Stimulated activated CD4-positive, alpha-beta T cell treated with anti-CD3 and anti-CD28 coated beads, Interleukin-4, amount 100 ng/mL, for 1 hour (primary cell): ENCODE measurements at regions not wholly inside any gene's neighbourhood (a gene's known extent, or its start where the extent isn't known, plus 50 kb on each side); places are given as distances from the start of the nearest gene placed in this dataset.
A peak's percentile ranks its signal among the peaks of the same experiment; 100 is the strongest.

Experiments used
- DNase-seq: peaks from one replicate; pipeline ENCODE4 v3.0.0-alpha.2; 2020

DNA sequence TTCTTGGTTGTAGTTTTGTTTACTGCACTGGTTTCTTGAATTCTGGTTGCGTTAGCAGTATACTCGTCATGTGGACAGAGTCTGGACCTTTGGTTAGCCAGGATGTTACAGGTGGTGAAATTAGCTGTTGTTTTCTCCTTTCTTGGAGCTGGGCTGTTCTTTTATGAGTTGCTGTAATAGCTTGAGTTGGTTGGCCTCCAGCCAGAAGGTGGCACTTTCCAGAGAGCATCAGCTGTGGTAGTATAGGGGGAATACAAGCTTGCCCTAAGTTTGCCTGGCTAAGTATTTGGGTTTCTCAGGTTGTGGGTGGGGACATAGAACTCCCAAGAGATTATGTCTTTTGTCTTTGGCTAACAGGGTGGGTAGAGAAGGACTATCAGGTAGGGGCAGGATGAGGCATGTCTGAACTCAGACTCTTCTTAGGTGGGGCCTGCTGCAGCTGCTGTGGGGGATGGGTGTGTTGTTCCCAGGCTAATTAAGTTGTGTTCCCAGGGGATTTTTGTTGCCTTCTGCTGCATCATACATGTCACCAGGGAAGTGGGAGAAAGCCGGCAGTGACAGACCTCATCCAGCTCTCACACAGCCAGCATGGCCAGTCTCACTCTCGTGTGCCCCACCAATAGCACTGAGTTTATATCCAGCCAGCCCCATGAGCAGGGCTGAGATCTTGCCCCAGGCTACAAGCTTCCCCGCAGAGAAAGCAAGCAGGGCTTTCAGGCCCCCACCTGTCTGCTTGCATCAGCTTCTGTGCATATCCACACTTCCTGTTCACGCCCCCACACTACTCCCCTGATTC is 246.7 kb upstream of the TPK1 start:
- no peak for DNase-seq

GRCh38 chr7:145065473-145065872 is 229.6 kb upstream of the TPK1 start:
- no peak for DNase-seq

- DNase-seq = no peak
These were observed 228.3 kb upstream of the TPK1 start for GRCh38 chr7:145064114-145064513.

GRCh38 chr7:145053781-145054180 is 217.9 kb upstream of the TPK1 start:
- DNase-seq = no peak

DNA sequence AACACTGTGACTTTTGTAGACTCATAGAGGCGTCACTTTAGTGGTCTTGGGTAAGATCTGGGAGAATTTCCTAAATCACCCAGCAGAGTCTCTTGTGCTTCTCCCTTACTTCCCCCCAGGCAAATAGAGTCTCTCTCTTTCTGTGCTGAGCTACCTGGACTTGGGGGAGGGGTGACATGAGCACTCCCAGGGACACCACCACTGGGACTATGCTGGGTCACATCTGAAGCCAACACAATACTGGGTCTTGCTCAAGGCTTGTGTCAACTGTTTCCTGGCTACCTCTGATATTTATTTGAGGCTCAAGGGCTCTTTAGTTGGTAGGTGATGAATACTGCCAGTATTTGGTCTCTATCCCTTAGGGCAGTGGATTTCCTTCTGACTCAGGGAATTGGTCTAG is 214.6 kb upstream of the TPK1 start:
- no peak for DNase-seq

GRCh38 chr7:145036604-145037405 is 201.0 kb upstream of the TPK1 start:
- peak; percentile 24 for DNase-seq

GRCh38 chr7:145031162-145031561 is 195.3 kb upstream of the TPK1 start:
- DNase-seq = no peak

DNA sequence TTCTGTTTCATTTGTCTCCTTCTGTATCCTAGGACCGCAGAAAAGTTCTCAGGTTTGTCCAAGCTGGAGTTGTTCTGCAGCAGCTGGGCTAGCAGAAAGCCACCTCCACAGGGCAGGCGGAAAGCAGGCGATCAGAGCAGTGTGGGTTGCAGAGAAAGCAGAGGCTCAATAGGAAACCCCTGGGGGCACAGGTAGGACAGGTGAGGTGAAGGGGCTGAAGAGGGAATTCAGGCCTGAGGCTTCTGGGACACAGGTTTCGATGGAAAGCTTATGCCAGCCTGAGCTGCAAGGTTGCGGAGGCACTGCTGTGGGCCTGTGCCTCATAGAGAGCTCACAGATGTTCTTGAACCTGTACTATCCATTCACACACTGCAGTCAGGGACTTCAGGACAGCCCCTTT is 194.9 kb upstream of the TPK1 start:
- no peak for DNase-seq

DNA sequence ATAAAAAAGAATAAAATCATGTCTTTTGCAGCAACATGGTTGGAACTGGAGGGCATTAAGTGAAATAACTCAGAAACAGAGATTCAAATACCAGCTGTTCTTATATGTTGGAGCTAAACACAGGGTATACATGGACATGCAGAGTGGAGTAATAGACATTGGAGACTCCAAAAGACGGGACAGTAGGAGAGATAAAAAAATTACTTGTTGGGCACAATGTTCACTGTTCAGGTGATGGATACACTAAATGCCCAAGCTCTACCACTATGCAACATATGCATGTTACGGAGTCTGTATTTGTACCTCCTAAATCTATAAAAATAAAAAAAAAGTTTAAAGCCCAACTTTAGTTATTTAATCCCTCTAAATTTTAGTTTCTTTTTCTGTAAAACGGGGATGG is 184.6 kb upstream of the TPK1 start:
- no peak for DNase-seq

DNA sequence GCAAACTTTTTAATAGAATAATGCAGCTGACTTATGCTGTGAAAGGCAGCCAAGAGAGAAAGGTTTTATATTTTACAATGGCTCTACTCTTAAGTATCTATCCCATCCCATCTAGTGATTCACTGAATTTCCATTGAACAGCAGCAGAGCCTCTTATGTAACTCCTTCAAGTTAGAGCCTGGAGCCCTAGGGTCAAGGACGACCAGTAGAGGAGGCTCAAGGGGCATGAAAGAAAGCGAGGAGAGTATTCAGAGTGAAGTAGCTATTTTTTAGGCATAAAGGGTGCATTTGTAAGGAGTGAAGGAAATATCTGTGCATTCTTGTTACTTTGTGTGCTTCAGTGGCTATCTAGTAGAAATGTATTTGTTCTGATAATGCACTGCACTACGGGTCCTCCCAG is 180.2 kb upstream of the TPK1 start:
- DNase-seq = no peak

- DNase-seq = no peak
These were observed 174.0 kb upstream of the TPK1 start for GRCh38 chr7:145009876-145010275.

DNA sequence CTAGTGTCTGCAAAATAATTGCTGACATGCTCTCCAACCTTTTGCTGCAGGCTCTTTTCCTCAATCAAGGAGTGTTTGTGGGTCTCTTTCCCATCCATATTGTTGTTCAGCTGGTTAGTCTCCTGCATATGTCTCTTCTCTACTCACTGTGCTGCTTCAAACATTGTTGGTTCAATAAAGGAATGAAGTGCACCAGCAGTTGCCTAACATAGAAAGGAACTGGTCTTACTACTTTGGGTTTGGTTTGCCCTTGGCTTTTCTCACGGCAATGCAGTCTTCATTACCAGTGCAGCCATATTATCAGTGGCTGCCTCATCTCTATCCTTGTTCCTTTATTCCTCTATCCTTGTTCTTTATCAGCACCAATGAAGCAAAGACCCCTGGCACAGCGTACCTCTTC is 169.7 kb upstream of the TPK1 start:
- DNase-seq = no peak

GRCh38 chr7:144997512-144997911 is 161.7 kb upstream of the TPK1 start:
- DNase-seq = no peak

DNA sequence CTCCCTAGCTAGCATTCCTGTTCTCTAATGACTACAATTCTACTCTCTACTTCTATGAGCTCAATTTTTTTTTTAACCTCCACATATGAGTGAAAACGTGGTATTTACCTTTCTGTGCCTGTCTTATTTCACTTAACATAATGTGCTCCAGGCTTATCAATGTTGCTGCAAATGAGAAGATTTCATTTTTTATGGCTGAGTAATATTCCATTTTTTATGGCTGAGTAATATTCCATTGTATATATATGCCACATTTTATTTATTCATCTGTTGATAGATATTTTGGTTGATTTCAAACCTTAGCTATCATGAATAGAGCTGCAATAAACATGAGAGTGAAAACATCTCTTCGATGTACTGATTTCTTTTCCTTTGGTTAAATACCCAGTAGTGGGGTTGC is 159.6 kb upstream of the TPK1 start:
- no peak for DNase-seq

GRCh38 chr7:144991041-144991440 is 155.2 kb upstream of the TPK1 start:
- DNase-seq = no peak

DNA sequence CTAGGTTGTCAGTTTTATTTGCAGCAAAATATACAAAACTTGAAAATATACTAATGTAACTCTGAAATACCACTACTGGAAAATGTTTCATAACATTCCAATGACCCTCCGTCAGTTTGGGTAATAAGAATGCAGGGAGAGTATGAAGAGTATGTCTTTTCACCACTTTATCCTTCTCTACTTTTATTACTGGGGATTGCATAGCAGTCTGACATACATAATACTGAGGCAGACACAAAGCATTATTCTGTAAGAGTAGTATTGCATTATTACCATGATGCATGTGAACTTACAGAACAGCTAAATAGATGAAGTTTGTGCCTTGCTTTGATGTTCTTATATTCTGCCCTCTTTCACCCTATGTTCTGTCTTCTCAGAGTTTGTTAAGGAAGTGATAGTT is 151.8 kb upstream of the TPK1 start:
- no peak for DNase-seq

GRCh38 chr7:144982133-144982532 is 146.3 kb upstream of the TPK1 start:
- DNase-seq = no peak

- no peak for DNase-seq
These were observed 140.0 kb upstream of the TPK1 start for GRCh38 chr7:144975882-144976281.

DNA sequence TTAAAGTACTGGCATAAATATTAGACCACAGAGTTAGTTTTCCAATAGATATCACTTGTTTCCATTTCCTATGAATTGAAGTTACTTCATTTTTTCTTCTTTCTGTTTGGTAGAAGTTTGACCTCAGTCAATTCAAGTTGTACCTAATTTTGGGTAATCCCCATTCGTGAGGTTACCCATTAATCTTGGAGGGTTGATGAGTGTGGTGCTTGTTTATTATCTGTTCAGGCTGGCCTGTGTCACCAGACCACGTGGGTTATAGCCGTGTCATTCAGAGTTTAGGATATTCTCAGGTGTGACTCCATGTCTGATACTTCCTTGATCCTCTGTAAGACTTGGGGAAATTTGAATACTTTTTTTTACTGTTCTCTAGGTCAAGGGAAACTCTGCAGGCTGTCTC is 133.9 kb upstream of the TPK1 start:
- no peak for DNase-seq

DNA sequence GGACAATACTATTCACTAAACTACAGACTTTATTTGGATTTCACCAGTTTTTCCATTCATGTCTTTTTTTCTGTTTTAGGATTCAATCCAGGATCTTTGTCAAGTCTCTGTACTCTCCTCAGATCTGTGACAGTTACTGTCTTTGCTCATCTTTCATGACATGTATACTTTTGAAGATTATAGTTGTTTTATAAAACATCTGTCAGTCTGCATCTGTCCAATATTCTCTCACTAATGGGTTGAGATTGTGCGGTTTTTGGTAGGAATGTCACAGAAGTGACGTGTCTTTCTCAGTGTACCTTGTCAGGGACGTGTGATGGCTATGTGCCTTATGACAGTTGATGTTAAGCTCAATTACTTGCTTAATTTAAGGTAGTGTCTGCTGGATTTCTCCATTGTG is 124.9 kb upstream of the TPK1 start:
- no peak for DNase-seq

- no peak for DNase-seq
These were observed 122.1 kb upstream of the TPK1 start for GRCh38 chr7:144957998-144958397.

GRCh38 chr7:144955422-144955821 is 119.6 kb upstream of the TPK1 start:
- DNase-seq = no peak

GRCh38 chr7:144941127-144941526 is 105.3 kb upstream of the TPK1 start:
- DNase-seq = no peak

GRCh38 chr7:144937199-144937598 is 101.3 kb upstream of the TPK1 start:
- DNase-seq = no peak

- DNase-seq = no peak
These were observed 100.5 kb upstream of the TPK1 start for GRCh38 chr7:144936314-144936713.
